ENCODE measurements at regions not wholly inside any gene's neighbourhood (a gene's known extent, or its start where the extent isn't known, plus 50 kb on each side); places are given as distances from the start of the nearest gene placed in this dataset.
A peak's percentile ranks its signal among the peaks of the same experiment; 100 is the strongest.

DNA sequence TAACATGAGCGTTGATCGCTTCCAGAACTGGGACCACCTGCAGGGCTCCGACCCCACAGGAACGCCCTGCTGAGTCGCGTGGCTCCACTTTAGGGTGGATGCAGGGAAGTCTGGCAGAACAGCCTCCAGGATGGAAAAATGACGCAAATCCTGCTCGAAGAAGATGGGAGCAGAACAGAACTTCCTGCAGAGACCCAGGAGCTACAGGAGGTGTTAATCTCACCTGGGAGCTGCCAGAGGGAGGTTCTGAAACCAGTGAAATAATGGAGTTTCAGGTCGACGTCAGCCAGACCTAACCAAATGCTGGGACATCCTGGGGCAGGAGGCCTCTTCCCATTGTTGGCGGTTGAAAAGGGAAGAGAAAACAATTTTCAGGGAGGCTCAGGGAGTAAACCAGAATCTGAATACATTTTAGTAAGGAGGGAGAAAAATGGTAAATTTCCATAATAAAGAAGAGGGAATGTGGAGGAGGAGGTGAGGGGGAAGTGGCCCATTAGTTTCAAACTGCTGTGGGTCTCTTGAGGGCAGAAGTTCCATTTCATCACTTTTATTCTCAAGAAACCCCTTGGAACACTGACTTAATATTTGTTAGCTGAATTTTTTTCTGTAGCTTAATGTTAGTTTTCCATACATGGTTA, 558.4 kb upstream of the CDH4 start:
- DNase-seq (ENCODE audit: low spot score): no peak

DNA sequence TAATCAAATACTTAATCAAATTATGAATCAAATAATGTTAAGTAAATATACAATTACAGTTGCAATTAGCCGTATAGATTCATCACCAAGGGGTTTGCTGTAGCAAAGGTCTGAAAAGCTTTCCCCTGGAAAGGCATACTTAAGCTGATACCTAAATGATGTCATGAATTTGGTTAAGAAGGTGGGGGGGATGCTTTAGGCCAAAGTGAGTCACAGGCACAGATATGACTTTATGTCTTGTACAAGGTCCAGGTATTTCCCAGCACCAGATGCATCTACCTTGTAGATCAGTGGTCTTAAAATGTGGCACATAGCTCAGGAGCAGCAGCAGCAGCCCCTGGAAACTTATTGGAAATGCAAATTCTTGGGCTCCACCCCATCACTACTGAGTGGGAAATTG, 557.3 kb upstream of the CDH4 start:
- DNase-seq (ENCODE audit: low spot score): no peak

DNA sequence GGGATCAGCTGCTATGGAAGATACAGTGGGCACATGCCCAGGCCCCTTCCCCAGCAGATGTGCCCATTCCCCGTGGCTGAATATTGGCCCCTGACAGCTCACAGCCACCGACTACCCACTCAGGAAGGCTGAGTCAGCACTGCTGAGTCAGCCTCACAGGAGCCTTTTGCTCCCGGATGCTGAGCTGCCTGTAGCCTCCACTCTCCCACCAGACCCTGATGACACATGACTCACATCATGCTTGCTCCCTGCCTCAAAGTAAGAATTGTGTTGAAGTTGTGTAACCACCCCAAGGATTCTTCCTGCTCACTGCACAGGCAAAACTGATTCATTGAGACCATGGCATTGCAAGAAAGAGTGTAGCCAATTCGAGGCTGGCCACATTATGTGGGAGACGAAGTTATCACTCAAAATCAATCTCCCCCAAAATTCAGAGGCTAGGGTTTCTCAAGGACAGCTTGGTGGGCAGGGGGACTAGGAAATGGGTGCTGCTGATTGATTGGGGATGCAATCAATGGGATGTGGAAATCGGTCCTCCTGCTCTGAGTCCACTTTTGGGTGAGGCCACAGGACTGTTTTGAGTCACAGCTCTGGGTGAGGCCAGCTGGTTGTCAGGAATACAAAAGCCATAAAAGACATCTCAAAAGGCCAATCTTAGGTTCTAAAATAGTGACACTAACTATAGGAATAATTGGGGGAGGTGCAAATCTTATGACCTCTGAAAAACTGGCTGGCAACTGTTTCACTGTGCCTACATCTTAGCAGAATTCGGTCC, 556.6 kb upstream of the CDH4 start:
- no peak for DNase-seq (ENCODE audit: low spot score)

DNA sequence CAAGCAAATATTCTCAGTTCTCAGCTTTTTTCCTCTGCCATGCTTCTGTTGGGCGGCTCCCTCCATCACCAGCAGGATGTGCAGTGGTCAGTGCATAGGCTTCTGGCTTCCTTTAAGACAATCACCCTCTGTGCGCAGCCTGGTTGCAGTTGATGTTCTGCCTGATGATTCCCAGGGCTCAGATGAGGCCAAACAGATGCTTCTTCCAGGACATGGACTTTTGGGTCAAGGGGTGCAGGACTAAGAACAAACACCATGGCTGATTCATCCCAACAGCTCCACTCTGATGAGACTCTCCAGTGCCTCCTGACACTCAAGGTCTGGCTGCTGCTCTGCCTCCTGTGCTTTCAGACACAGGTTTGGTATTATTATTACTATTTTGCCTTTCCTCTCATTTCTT, 554.8 kb upstream of the CDH4 start:
- no peak for DNase-seq (ENCODE audit: low spot score)

DNA sequence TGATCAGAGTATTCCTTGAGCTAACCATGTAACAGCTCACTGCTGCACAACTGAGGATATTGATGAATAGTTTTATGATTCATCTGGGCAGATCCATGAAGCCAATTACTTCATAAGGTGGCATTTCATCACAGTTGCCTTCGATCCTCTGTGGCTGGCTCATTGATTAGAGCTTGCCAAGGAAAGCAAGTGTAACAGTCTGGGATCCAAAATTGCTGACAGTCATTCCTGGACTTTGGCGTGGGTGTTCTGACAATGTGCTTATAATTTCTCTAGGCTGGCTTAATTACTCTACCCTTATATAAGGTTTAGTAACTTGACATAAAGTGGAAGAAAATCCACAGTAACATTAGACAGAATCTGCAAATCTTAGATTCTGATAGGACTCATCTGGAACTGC, 551.3 kb upstream of the CDH4 start:
- no peak for DNase-seq (ENCODE audit: low spot score)

DNA sequence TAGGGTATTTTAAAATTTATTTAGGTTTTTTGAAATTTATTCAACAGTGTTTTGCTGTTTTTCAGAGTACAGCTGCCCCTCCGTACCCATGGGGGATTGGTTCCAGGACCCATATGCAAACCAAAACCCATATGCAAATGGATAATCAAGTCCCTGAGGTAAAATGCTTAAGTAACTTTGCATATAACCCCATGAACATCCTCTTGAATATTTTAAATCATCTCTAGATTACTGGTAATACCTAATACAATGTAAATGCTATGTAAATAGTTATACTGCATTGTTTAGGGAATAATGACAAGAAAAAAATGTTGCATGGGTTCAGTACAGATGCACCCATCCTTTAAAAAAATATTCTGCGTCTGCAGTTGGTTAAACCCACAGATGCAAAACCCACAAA, 547.9 kb upstream of the CDH4 start:
- no peak for DNase-seq (ENCODE audit: low spot score)

DNA sequence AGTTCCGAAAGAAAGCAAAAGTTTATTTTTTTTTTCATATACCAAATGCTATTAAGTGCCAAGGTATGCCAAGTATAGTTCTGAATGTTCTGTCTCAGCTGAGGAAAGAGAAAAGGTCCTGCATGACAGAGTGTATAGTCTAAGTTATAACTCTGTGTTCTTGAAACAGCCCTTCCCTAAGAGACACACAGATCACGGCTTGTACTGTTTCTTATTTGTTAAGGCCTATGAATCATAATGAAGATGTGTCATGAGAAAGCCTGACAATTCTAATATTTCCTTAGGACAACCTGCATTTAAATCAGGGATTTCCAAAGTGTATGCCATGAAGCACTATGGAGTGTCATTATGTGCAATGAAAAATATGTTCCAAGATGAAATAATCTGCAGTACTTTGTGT, 538.7 kb upstream of the CDH4 start:
- DNase-seq (ENCODE audit: low spot score): no peak

DNA sequence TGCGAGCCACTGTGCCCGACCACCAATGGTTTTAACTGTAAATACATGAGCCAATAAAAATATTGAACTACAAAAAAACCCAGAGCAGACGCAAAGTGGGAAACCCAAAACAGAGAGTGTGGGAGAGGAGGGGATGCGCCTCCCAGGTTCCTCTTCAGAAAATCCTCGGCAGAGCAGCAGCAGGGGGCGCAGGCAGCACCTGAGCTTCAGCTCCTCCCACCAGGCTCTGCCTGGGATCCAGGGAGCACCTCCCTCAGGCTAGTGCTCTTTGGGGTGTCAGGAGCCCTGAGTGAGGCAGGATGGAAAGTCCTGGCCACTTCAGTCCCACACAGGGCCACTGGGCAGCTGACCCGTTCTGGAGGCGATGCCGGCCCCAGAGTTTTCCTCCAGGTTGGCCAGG, 536.9 kb upstream of the CDH4 start:
- DNase-seq (ENCODE audit: low spot score): no peak

DNA sequence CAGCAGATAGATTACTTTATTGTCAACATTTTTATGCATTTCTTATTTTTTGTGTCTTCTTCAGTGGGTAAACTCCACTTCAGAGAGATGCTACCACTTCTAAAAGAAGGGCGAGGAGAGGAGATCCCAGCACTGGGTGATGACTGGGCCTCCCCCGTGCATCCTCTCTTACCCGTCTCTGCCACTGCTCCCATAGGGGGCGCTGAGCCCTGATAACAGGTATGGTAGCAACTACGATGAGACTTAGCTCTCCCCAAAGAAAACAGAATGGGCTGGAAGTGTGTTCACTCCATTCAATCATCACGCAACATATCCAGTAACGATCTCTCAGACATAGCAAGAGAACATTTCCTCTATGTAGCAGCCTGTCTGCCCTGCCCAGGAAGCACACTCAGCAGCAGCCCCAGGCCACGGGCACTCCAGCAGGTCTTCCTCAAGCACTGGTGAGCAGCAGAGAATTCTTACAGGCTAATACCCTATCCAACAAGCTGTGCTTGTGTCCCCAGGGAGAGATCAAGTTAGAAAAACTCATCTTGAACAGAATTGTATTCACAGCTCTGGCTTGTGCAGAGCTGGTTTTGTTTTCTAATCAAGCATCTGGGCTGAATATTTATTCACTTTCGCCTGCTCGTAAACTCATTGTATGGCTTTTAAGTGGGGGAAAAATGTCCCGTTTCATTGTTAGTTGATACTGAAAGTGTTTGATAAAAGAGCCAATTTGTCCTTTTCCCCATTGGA, 533.1 kb upstream of the CDH4 start:
- DNase-seq (ENCODE audit: low spot score): no peak

DNA sequence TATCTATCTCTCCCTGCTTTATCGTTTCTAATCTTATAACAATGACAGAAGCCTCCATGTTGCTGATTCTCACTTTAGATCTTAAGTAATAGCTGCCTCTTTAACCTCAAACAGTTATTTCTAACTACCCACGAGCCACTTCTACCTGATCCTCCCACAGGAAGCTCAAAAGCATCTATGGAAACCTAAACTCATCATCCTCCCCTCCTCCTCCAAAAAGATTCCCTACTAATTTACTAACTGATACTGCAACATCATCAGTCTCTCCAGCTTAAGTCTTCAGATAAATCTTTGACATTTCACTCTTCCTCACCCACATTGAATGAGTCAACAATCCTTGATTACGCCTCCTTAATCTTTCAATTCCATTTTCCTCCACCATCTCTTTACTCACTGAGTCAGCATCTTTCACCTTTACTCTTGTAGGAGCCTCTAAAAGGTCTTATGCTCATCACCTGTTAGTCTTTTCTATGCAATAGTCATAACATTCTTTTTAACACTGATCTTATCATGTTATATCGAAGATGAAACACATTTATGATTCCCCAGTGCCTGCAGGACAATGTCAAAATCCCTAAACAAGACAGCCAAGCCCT, 526.7 kb upstream of the CDH4 start:
- no peak for DNase-seq (ENCODE audit: low spot score)

DNA sequence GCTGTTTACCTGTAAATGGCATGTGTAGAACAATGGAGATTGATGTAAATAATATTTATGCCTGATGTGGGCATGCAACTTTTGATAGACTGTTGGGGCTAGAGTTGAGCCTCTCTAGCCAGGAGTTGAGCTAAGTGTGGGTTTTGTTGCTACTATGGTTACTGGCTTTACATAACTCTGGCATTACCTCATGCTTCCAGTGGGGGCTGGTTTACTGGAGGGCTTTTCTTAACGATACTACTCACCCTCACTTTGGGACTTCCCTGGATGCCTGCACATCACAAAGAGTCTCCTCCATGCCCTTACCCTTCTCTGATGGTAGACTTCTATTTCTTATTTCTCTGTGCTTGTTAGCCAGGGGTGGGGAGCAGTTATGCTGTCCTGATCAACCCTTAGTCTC, 524.6 kb upstream of the CDH4 start:
- no peak for DNase-seq (ENCODE audit: low spot score)

DNA sequence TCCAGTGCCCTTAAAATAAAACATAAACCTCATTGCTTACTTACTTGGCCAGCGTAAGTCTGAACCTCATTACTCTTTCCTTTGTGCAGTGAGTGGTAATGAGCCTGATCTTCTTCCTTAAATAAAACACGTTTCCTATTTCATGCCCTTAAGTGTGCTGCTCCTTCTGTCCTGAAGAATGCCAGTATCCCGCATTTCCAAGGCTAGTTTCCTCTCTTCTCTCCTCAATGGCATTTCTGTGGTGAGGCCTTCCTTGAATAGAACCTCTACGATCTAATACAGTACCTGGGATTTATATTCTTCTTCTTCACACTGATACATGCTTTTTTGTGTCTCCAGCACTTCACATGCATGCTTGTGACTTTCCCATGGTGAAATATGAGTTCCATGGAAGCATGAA, 523.4 kb upstream of the CDH4 start:
- no peak for DNase-seq (ENCODE audit: low spot score)

DNA sequence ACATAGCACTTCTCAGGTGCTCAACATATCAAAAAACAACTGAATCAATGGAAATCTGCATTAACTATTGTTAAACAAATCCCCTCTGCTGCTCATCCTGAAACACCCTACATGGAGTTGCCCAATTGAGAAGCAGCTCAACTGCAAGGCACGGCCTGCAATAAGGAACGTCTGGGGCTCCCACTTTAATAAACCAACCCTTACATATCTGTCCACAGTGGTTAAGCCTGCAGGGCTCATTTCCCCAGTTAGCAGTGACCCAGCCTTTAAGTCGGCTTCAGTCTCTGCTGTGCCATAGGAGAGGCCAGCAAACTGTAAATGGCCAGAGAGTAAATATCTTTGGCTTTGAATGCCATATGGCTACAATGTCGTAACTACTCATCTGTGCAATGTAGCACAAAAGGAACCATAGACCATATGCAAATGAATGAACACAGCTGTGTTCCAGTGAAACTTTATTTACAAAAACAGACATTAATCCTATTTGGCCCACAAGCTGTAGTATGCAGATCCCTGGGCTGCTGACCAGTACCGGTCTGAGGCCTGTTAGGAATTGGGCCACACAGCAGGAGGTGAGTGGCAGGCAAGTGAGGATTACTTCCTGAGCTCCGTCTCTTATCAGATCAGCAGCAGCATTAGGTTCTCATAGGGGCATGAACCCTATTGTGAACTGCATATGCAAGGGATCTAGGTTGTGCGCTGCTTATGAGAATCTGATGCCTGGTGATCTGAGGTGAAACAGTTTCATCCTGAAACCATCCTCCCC, 522.7 kb upstream of the CDH4 start:
- no peak for DNase-seq (ENCODE audit: low spot score)

DNA sequence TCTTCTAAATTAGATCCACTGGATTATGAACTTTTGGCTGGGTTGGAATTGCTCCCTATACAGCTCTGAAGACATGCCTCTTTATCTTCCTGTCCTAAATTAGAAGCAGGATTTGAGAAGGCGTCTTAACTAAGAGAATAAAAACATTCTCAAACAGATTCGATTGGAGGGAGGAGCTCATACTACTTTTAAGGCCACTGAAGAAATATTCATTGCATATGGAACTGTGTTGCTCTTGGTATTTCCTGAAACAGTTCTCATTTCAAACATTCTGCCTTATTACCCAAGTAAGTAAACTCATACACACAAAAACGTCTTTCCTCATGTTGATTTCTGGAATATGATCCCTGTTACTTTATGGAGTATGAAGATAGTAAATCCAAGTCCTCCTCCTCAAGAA, 519.7 kb upstream of the CDH4 start:
- no peak for DNase-seq (ENCODE audit: low spot score)

DNA sequence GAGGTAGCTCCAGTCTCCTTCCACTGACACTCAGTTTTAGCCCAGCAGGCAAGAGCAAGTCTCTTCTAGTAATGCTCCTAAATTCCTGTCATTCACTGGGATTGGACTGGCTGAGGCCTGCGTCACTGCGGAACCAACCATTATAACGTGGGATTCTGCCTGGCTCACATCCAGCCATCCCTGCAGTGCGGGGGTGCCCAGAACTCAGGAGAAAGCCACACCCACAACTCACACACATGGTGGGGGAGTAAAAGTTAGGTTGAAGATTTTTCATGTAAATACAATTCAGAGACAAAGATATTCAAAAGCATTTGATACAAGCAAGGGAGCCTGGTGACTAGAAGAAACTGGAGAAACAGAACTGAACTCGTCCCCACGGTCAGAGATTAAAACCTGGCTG, 504.0 kb upstream of the CDH4 start:
- no peak for DNase-seq (ENCODE audit: low spot score)

DNA sequence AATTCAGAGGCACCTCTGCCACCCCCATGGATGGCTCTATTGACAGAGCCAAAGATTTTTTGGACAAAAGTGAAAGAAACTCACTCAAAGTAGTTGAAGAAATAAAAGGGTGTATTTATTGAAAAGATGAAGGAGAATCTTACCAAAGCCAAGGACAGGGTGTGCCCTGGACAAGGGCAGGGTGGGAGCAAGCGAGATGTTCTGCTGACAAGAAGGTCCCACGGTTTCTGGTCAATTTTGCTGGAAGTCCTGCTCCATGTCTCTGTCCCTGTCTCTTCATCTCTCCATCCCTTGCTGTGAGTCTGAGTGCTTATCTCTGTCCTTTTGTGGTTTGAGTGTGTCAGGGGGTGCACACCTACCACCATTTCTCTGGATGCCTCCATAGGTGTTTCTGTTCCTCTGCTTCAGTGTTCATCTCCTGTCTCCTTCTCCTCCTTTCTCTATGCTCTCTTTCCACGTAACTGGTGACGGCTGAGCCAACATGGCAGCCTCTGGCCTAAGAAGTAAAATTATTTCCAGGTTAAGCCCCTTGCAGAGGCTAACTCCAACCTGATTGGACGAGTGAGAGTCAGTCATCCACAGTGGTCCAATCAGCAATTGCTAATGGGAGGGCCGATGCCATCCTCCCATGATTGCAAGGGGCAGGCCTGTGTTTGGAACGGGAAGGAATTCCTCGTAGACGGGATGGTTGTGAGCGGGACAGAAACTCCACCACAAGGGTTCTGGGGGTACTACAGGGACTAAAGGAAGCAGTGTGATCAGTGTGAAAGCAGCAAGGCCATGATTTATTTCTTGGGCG, 502.1 kb upstream of the CDH4 start:
- peak; percentile 8 for DNase-seq (ENCODE audit: low spot score)

DNA sequence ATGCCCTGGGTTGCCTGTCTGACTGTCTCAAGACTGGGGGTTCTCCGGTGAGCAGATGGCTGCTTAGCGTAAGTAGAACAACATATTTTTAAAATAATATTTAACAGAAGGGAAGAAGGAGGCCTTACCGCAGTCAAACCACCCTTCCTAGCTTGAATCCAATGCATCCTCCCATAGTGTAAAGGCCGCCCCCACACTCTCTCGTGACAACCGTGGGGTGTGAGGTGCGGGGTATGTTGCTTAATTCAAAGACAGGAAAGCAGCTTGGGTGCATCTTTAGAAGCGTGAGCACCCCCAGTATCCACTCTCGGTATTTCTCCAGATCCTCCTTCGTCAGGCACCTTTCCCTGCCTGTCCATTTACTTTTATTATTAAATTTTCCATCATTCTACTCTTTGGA, 501.2 kb upstream of the CDH4 start:
- no peak for DNase-seq (ENCODE audit: low spot score)

DNA sequence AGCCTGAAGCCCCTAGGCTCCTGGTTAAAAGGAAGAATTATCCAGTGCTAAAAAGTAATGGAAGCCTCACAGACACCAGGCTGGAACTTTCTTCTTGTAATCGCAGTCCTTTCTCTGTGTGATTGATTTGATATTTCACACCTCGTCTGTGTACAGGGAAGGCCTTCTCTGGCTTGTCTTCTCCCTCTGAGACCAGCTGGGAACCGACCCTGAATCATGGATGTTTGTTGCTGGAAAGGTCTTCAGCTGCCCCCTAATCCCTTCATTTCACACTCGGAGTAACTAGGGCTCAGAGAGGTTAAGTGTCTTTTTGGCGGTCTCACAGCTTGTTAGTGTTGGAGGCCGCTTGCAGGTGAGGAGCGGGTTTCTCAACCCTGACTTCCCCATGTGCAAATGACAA, 500.2 kb upstream of the CDH4 start:
- DNase-seq (ENCODE audit: low spot score): no peak

DNA sequence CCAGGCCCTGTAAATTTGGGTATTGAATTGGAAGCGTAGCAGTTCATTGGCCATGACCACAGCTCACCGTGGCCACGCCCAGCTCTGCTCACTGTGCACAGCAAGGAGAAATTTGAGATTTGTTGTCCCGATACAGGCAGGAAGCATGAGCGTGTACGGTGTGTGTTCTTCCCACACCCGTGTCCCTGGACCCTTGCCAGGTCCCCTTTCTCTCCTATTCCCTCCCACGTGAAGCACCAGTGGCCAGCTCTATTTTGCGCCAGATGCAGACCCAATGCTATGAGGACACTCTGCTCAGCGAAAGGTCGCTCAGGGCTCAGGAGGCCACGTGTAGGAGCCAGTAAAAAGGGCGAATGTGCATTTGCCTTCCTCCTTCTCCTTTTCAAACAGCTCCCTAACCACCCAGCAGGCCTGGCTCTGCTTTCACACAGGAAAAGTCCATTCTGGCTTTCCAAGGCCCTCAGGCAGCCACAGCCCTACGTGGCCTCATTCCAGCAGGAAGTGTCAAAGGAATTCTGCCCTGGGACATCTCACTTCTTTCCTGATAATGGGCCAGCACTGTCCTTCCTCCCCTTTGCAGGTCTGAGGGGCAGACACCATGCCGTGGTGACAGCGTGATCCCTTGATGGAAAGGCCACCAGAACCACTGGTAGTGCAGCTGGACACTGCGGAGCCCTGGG, 499.2 kb upstream of the CDH4 start:
- DNase-seq (ENCODE audit: low spot score): no peak

DNA sequence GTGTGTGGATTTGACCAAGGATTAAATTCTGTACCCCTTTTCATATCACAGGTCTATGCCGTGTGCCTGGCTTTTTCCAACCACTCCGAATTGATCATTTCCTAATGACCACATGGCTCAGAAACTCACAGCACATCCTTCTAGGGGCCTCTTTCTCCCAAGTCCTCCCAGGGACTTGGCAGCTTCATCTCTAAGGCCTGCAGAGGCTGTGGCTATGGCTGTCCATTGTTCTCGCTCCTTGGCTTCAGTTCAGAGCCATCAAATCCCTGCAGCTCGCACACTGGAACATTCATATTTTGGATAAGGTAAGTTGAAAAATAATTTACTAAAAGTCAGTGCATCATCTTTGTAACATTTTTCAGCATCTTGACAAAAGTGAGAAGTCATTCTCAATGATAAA, 497.2 kb upstream of the CDH4 start:
- no peak for DNase-seq (ENCODE audit: low spot score)

DNA sequence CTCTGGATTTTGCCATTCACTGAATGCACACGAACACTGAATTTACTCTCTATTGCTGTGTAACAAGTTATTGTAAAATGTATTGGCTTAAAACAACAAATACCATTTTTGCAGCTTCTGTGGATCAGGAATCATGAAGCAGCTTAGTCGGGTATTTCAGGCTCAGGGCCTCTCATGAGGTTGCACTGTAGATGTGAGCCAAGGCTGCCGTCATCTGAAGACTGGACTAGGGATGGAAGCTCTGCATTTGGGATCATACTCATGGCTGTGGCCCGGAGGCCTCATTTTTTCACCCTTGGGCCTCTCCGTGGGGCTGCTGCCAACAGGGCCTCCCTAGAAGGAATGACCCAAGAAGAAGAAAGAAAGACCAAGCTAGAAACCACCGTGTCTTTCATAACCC, 492.4 kb upstream of the CDH4 start:
- no peak for DNase-seq (ENCODE audit: low spot score)
